ENCODE measurements at regions not wholly inside any gene's neighbourhood (a gene's known extent, or its start where the extent isn't known, plus 50 kb on each side); places are given as distances from the start of the nearest gene placed in this dataset.
A peak's percentile ranks its signal among the peaks of the same experiment; 100 is the strongest.

- Histone ChIP-seq H3K9ac (ENCODE audit: low read length) (no peak overlapping the region), H3K27me3 (ENCODE audit: low read length) (no peaks in the 10 kb centered on the region), H3K4me3 (ENCODE audit: low read length) (no peak overlapping the region), H2AFZ (ENCODE audit: low read length) (no peak overlapping the region), H3K9me2 (replicated peaks; ENCODE audit: insufficient read depth, low read length) (no peaks in the 10 kb centered on the region), H3K79me2 (ENCODE audit: low read length) (no peaks in the 10 kb centered on the region), H3K9me3 (ENCODE audit: low read length) (no peaks in the 10 kb centered on the region), H4K20me1 (ENCODE audit: insufficient read depth, low read depth, low read length) (no peaks in the 10 kb centered on the region; the same call in 1 of the 2 replicates), H3K4me2 (ENCODE audit: low read depth, low read length, poor library complexity, severe bottlenecking) (peak overlapping the region; percentile 61), H3K27ac (ENCODE audit: low read length) (no peak overlapping the region), H3K4me1 (ENCODE audit: low read length) (peaks cover 40% of the 10 kb centered on the region), H3K36me3 (ENCODE audit: insufficient read depth, low read length) (no peaks in the 10 kb centered on the region)
- no peak for DNase-seq
Measured at GRCh38 chr6:144335311-144335861, 50.3 kb downstream of the UTRN start.

- peak; percentile 66 for DNase-seq
- H3K79me2 ChIP-seq (ENCODE audit: low read length): no peaks in the 10 kb centered on the region
- H3K36me3 ChIP-seq (ENCODE audit: insufficient read depth, low read length): no peaks in the 10 kb centered on the region
- peak overlapping the region; percentile 24 for H3K4me2 ChIP-seq (ENCODE audit: low read depth, low read length, poor library complexity, severe bottlenecking)
- no peaks in the 10 kb centered on the region for H3K9me3 ChIP-seq (ENCODE audit: low read length)
- no peaks in the 10 kb centered on the region; the same call in 1 of the 2 replicates for H4K20me1 ChIP-seq (ENCODE audit: insufficient read depth, low read depth, low read length)
- no peak overlapping the region for H3K4me3 ChIP-seq (ENCODE audit: low read length)
- no peak overlapping the region for H3K9ac ChIP-seq (ENCODE audit: low read length)
- H3K27me3 ChIP-seq (ENCODE audit: low read length): no peaks in the 10 kb centered on the region
- no peaks in the 10 kb centered on the region for H3K9me2 ChIP-seq (replicated peaks; ENCODE audit: insufficient read depth, low read length)
- peaks cover 40% of the 10 kb centered on the region for H3K4me1 ChIP-seq (ENCODE audit: low read length)
- H2AFZ ChIP-seq (ENCODE audit: low read length): no peak overlapping the region
- H3K27ac ChIP-seq (ENCODE audit: low read length): no peak overlapping the region
Measured at GRCh38 chr6:144335914-144336313, 50.8 kb downstream of the UTRN start.

GRCh38 chr6:144336900-144337299, 51.8 kb downstream of the UTRN start:
- no peaks in the 10 kb centered on the region; the same call in 1 of the 2 replicates for H4K20me1 ChIP-seq (ENCODE audit: insufficient read depth, low read depth, low read length)
- H3K79me2 ChIP-seq (ENCODE audit: low read length): no peaks in the 10 kb centered on the region
- H3K27ac ChIP-seq (ENCODE audit: low read length): no peak overlapping the region
- DNase-seq: no peak
- no peak overlapping the region for H3K4me2 ChIP-seq (ENCODE audit: low read depth, low read length, poor library complexity, severe bottlenecking)
- H3K4me1 ChIP-seq (ENCODE audit: low read length): peaks cover 47% of the 10 kb centered on the region
- H3K27me3 ChIP-seq (ENCODE audit: low read length): no peaks in the 10 kb centered on the region
- no peaks in the 10 kb centered on the region for H3K9me2 ChIP-seq (replicated peaks; ENCODE audit: insufficient read depth, low read length)
- H3K9me3 ChIP-seq (ENCODE audit: low read length): no peaks in the 10 kb centered on the region
- no peak overlapping the region for H3K4me3 ChIP-seq (ENCODE audit: low read length)
- H3K36me3 ChIP-seq (ENCODE audit: insufficient read depth, low read length): no peaks in the 10 kb centered on the region
- H2AFZ ChIP-seq (ENCODE audit: low read length): no peak overlapping the region
- no peak overlapping the region for H3K9ac ChIP-seq (ENCODE audit: low read length)

GRCh38 chr6:144338474-144338873, 53.3 kb downstream of the UTRN start:
- H3K27ac ChIP-seq (ENCODE audit: low read length): no peak overlapping the region
- H3K79me2 ChIP-seq (ENCODE audit: low read length): no peaks in the 10 kb centered on the region
- H3K9me3 ChIP-seq (ENCODE audit: low read length): no peaks in the 10 kb centered on the region
- no peaks in the 10 kb centered on the region for H3K9me2 ChIP-seq (replicated peaks; ENCODE audit: insufficient read depth, low read length)
- H3K4me3 ChIP-seq (ENCODE audit: low read length): no peak overlapping the region
- H2AFZ ChIP-seq (ENCODE audit: low read length): no peak overlapping the region
- H3K36me3 ChIP-seq (ENCODE audit: insufficient read depth, low read length): no peaks in the 10 kb centered on the region
- no peak overlapping the region for H3K4me2 ChIP-seq (ENCODE audit: low read depth, low read length, poor library complexity, severe bottlenecking)
- peak; percentile 27 for DNase-seq
- no peak overlapping the region for H3K9ac ChIP-seq (ENCODE audit: low read length)
- H3K27me3 ChIP-seq (ENCODE audit: low read length): no peaks in the 10 kb centered on the region
- peaks cover 59% of the 10 kb centered on the region for H3K4me1 ChIP-seq (ENCODE audit: low read length)
- H4K20me1 ChIP-seq (ENCODE audit: insufficient read depth, low read depth, low read length): no peaks in the 10 kb centered on the region

GRCh38 chr6:144338951-144339700, 54.0 kb downstream of the UTRN start:
- no peaks in the 10 kb centered on the region for H3K36me3 ChIP-seq (ENCODE audit: insufficient read depth, low read length)
- H3K27ac ChIP-seq (ENCODE audit: low read length): no peak overlapping the region
- no peaks in the 10 kb centered on the region for H3K27me3 ChIP-seq (ENCODE audit: low read length)
- no peak overlapping the region for H3K4me3 ChIP-seq (ENCODE audit: low read length)
- DNase-seq: no peak
- H2AFZ ChIP-seq (ENCODE audit: low read length): no peak overlapping the region
- H3K9me3 ChIP-seq (ENCODE audit: low read length): no peaks in the 10 kb centered on the region
- peaks cover 60% of the 10 kb centered on the region for H3K4me1 ChIP-seq (ENCODE audit: low read length)
- H3K4me2 ChIP-seq (ENCODE audit: low read depth, low read length, poor library complexity, severe bottlenecking): no peak overlapping the region
- H4K20me1 ChIP-seq (ENCODE audit: insufficient read depth, low read depth, low read length): no peaks in the 10 kb centered on the region
- H3K79me2 ChIP-seq (ENCODE audit: low read length): no peaks in the 10 kb centered on the region
- no peaks in the 10 kb centered on the region for H3K9me2 ChIP-seq (replicated peaks; ENCODE audit: insufficient read depth, low read length)
- no peak overlapping the region for H3K9ac ChIP-seq (ENCODE audit: low read length)

- Histone ChIP-seq H3K36me3 (ENCODE audit: insufficient read depth, low read length) (no peaks in the 10 kb centered on the region), H3K9ac (ENCODE audit: low read length) (no peak overlapping the region), H3K4me3 (ENCODE audit: low read length) (no peak overlapping the region), H2AFZ (ENCODE audit: low read length) (no peak overlapping the region), H4K20me1 (ENCODE audit: insufficient read depth, low read depth, low read length) (no peaks in the 10 kb centered on the region), H3K9me3 (ENCODE audit: low read length) (no peaks in the 10 kb centered on the region), H3K9me2 (replicated peaks; ENCODE audit: insufficient read depth, low read length) (no peaks in the 10 kb centered on the region), H3K27me3 (ENCODE audit: low read length) (no peaks in the 10 kb centered on the region), H3K4me2 (ENCODE audit: low read depth, low read length, poor library complexity, severe bottlenecking) (no peak overlapping the region), H3K27ac (ENCODE audit: low read length) (no peak overlapping the region), H3K4me1 (ENCODE audit: low read length) (peaks cover 60% of the 10 kb centered on the region), H3K79me2 (ENCODE audit: low read length) (no peaks in the 10 kb centered on the region)
- peak; percentile 19 for DNase-seq
Measured at GRCh38 chr6:144339859-144340452, 54.8 kb downstream of the UTRN start.

- no peak overlapping the region for H3K27ac ChIP-seq (ENCODE audit: low read length)
- H3K4me3 ChIP-seq (ENCODE audit: low read length): no peak overlapping the region
- no peaks in the 10 kb centered on the region for H3K79me2 ChIP-seq (ENCODE audit: low read length)
- no peak overlapping the region for H3K9ac ChIP-seq (ENCODE audit: low read length)
- no peak for DNase-seq
- no peak overlapping the region for H2AFZ ChIP-seq (ENCODE audit: low read length)
- H3K9me3 ChIP-seq (ENCODE audit: low read length): no peaks in the 10 kb centered on the region
- H3K4me2 ChIP-seq (ENCODE audit: low read depth, low read length, poor library complexity, severe bottlenecking): no peak overlapping the region
- no peaks in the 10 kb centered on the region for H3K27me3 ChIP-seq (ENCODE audit: low read length)
- no peaks in the 10 kb centered on the region for H4K20me1 ChIP-seq (ENCODE audit: insufficient read depth, low read depth, low read length)
- H3K4me1 ChIP-seq (ENCODE audit: low read length): peaks cover 54% of the 10 kb centered on the region
- no peaks in the 10 kb centered on the region for H3K9me2 ChIP-seq (replicated peaks; ENCODE audit: insufficient read depth, low read length)
- H3K36me3 ChIP-seq (ENCODE audit: insufficient read depth, low read length): no peaks in the 10 kb centered on the region
Measured at GRCh38 chr6:144340541-144341371, 55.6 kb downstream of the UTRN start.
